ENCODE measurements at regions not wholly inside any gene's neighbourhood (a gene's known extent, or its start where the extent isn't known, plus 50 kb on each side); places are given as distances from the start of the nearest gene placed in this dataset.

DNA sequence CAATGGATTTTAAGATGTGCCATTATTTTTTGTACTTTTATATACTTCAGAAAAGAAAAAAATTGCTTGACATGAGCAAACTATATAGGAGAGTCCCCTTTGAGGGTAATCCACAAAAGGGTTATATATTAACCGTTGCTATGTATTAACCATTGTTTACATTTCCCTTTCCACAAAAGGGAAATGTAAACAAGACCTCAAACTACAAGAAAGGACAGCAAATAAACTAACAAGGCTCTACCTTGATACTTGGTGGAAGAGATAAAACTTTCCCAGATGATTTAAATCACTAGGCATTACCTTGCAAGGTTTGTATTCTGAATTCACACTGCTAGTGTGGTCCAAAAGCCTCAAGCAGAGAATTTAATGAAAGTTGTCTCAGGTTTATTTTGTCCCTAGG lies 616.3 kb upstream of the BCHE start:
- no peak overlapping the region for H3K4me3 ChIP-seq (ENCODE audit: low read depth, low read length)
- peak; percentile 78 for DNase-seq (ENCODE audit: low read depth)
- TF ChIP-seq, protein P1, sequence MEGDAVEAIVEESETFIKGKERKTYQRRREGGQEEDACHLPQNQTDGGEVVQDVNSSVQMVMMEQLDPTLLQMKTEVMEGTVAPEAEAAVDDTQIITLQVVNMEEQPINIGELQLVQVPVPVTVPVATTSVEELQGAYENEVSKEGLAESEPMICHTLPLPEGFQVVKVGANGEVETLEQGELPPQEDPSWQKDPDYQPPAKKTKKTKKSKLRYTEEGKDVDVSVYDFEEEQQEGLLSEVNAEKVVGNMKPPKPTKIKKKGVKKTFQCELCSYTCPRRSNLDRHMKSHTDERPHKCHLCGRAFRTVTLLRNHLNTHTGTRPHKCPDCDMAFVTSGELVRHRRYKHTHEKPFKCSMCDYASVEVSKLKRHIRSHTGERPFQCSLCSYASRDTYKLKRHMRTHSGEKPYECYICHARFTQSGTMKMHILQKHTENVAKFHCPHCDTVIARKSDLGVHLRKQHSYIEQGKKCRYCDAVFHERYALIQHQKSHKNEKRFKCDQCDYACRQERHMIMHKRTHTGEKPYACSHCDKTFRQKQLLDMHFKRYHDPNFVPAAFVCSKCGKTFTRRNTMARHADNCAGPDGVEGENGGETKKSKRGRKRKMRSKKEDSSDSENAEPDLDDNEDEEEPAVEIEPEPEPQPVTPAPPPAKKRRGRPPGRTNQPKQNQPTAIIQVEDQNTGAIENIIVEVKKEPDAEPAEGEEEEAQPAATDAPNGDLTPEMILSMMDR (IDR thresholded peaks at IDR 0.05; ENCODE audit: control insufficient read depth, extremely low read depth, insufficient read depth): no peak

DNA sequence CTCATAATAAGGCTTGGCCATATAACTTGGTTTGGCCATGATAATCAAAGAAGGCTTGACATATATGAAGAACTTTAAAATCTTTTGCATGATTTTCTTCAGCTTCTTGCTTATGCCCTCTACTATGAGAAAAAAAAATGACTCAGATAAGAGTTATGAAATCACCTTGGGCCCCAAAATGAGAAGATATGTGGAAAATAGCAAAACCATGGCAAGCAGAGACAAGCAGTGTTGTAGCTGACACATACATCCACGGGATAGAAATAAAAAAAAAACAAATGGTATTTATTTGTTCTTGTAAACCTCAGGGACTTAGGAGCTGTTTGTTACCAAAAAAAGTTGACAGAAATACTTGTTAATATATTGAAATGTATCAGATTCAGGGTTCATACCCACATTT lies 614.8 kb upstream of the BCHE start:
- TF ChIP-seq, protein P1 (IDR thresholded peaks at IDR 0.05; ENCODE audit: control insufficient read depth, extremely low read depth, insufficient read depth): no peak
- no peak for DNase-seq (ENCODE audit: low read depth)
- no peak overlapping the region for H3K4me3 ChIP-seq (ENCODE audit: low read depth, low read length)

DNA sequence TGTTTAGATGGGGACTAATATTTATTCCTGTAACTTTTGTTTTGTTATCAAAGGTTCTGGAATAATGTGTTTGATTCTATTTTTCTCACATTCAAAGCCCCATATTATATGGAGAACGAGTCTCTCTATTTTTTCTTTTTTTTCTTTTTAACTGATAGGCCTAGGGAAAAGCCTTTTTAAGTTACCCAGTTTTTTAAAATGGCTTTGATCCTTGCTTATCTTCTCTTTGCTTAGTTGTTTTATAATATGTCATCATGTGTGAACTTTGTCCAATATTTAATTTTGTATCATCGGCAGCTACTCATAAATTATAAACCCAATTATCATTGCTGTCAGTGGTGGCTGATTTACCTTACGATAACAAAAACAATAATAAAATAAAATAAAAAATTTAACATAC lies 610.3 kb upstream of the BCHE start:
- TF ChIP-seq, protein P1 (IDR thresholded peaks at IDR 0.05; ENCODE audit: control insufficient read depth, extremely low read depth, insufficient read depth): no peak
- DNase-seq (ENCODE audit: low read depth): no peak
- H3K4me3 ChIP-seq (ENCODE audit: low read depth, low read length): no peak overlapping the region

DNA sequence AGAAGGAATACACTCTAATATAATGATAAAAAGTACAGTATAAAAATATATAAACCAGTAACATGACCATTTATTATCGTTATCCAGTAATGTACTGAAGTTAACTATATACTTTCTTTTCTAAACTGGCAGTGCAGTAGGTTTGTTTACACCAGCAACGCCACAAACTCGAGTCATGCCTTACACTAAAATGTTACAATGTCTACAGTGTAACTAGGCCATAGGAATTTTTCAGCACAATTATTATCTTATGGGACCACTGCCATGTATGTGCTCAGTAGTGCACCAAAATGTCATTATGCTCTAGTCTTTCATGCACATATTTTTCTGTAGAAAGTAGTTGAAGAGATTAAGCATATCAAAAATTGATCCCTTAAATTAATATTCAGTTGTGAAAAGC lies 609.8 kb upstream of the BCHE start:
- TF ChIP-seq, protein P1 (IDR thresholded peaks at IDR 0.05; ENCODE audit: control insufficient read depth, extremely low read depth, insufficient read depth): no peak
- DNase-seq (ENCODE audit: low read depth): no peak
- H3K4me3 ChIP-seq (ENCODE audit: low read depth, low read length): no peak overlapping the region

DNA sequence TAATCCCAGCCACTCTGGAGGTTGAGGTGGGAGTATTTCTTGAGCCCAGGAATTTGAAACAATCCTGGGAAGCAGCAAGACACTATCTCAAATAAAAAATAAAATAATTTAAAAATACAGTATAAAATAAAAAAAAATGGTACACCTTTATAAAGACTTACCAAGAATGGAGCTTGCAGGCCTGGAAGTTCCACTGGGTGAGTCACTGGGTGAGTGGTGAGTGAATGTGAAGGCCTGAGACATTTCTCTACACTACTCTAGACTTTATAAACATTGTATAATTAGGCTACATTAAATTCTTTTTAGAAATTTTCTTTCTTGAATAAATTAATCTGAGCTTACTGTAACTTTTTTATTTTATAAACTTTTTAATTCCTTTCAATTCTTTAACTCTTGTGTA lies 609.1 kb upstream of the BCHE start:
- no peak overlapping the region for H3K4me3 ChIP-seq (ENCODE audit: low read depth, low read length)
- TF ChIP-seq, protein P1 (IDR thresholded peaks at IDR 0.05; ENCODE audit: control insufficient read depth, extremely low read depth, insufficient read depth): no peak
- DNase-seq (ENCODE audit: low read depth): no peak

DNA sequence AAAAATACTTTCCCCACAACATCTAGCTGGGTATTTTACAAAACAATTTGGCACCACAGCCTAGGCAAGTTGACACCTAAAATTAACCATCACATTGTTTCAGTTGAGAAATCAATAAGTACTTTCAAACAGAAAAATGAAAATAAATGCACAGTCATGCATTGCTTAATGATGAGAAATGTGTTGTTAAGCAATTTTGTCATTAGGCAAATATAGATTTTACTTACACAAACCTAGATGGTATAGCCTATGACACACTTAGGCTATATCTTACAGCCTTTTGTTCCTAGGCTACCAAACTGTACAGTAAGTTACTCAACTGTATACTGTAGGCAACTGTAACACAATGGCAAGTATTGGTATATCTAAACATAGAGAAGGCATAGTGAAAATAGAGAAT lies 608.6 kb upstream of the BCHE start:
- TF ChIP-seq, protein P1 (IDR thresholded peaks at IDR 0.05; ENCODE audit: control insufficient read depth, extremely low read depth, insufficient read depth): no peak
- no peak overlapping the region for H3K4me3 ChIP-seq (ENCODE audit: low read depth, low read length)
- no peak for DNase-seq (ENCODE audit: low read depth)

DNA sequence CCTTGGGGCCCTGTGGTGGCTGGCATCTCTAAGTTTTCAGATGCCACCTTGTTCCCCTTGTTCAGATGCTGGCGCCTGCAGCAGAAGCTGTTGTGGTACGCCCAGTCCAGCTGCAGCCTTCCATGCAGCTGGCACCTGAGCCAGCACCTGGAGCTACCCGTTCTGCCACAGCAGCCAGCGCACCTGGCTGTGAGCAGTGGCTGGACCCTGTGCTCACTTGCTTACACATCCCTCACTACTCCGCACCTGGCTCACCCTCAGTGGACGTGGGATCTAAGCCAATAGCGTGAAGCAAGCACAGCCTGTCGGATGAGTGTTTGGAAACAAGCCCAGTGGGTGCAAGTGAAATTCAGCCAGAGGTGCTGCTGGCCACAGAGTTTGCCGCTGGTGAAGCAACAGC lies 607.5 kb upstream of the BCHE start:
- TF ChIP-seq, protein P1 (IDR thresholded peaks at IDR 0.05; ENCODE audit: control insufficient read depth, extremely low read depth, insufficient read depth): no peak
- H3K4me3 ChIP-seq (ENCODE audit: low read depth, low read length): no peak overlapping the region
- no peak for DNase-seq (ENCODE audit: low read depth)
